GM12891 (cell line): ENCODE measurements at regions not wholly inside any gene's neighbourhood (a gene's known extent, or its start where the extent isn't known, plus 50 kb on each side); places are given as distances from the start of the nearest gene placed in this dataset.

Experiments used
- POLR2AphosphoS5 ChIP-seq: IDR thresholded peaks from 2 replicates; pipeline ENCODE4 v1.6.1; 2011; ENCODE audit warnings: low read depth, low read length, control low read depth
- POU2F2 ChIP-seq: IDR thresholded peaks from 2 replicates; pipeline ENCODE4 v1.6.1; 2011; ENCODE audit warnings: low read depth, mild to moderate bottlenecking, control low read depth, low read length, moderate library complexity

- no peak for TF ChIP-seq POU2F2
- TF ChIP-seq POLR2AphosphoS5 = no peak
These were observed 289.9 kb upstream of the RBMS1 start for GRCh38 chr2:160783474-160783873.
